Stomach (tissue), 4 donors: ENCODE measurements at regions not wholly inside any gene's neighbourhood (a gene's known extent, or its start where the extent isn't known, plus 50 kb on each side); places are given as distances from the start of the nearest gene placed in this dataset.

Source experiments
- POLR2A ChIP-seq, 4 donors: fragments of 450-650 bp; IDR thresholded peaks; one replicate each; pipeline ENCODE4 v1.6.1; 2016; ENCODE audit warnings: antibody characterized with exemption in 4 of 4, control low read depth in 2 of 4, mild to moderate bottlenecking in 1 of 4, moderate library complexity in 1 of 4
- TF ChIP-seq, protein P1 (sequence below), 7 experiments: fragments of 450-650 bp in 4 of 7; fragments of 200-600 bp in 3 of 7; sonication (generic) in 3 of 7; IDR thresholded peaks; one replicate each; pipeline ENCODE4 v1.5.1; 2016 to 2019; ENCODE audit warnings: antibody characterized with exemption in 7 of 7, control low read depth in 2 of 7, mild to moderate bottlenecking in 1 of 7

DNA sequence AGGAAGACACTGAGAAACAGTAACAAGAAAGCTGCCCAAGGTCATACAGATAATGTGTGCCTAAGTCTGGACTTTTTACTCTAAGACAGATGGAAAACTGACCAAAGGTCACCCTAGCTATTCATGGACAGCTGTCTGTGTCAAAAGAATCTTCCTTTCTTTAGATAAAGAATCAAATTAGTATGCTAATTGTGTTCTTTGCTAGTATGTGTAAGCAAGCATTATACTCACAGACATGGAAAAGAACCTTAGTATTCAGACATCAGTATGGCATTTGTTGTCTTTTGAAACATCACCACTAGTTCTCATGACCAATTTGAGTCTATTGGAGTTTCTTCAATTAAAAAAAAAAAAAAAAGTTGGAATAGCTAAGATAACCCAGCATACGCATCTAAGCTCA lies 91.8 kb upstream of the SOX2 start:
- TF ChIP-seq, protein P1, sequence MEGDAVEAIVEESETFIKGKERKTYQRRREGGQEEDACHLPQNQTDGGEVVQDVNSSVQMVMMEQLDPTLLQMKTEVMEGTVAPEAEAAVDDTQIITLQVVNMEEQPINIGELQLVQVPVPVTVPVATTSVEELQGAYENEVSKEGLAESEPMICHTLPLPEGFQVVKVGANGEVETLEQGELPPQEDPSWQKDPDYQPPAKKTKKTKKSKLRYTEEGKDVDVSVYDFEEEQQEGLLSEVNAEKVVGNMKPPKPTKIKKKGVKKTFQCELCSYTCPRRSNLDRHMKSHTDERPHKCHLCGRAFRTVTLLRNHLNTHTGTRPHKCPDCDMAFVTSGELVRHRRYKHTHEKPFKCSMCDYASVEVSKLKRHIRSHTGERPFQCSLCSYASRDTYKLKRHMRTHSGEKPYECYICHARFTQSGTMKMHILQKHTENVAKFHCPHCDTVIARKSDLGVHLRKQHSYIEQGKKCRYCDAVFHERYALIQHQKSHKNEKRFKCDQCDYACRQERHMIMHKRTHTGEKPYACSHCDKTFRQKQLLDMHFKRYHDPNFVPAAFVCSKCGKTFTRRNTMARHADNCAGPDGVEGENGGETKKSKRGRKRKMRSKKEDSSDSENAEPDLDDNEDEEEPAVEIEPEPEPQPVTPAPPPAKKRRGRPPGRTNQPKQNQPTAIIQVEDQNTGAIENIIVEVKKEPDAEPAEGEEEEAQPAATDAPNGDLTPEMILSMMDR (IDR thresholded peaks at IDR 0.05), result no peak
- TF ChIP-seq POLR2A (IDR thresholded peaks at IDR 0.05), result no peak
